ENCODE measurements at regions not wholly inside any gene's neighbourhood (a gene's known extent, or its start where the extent isn't known, plus 50 kb on each side); places are given as distances from the start of the nearest gene placed in this dataset.

GRCh38 chr9:85129514-85129913 is 460.0 kb downstream of the NTRK2 start:
- no peaks in the 10 kb centered on the region for H3K36me3 Mint-ChIP-seq (ENCODE audit: unreplicated experiment)
- H3K27me3 Mint-ChIP-seq (ENCODE audit: unreplicated experiment), result peaks cover 23% of the 10 kb centered on the region
- no peak overlapping the region for H3K27ac Mint-ChIP-seq (ENCODE audit: unreplicated experiment)
- H3K4me3 Mint-ChIP-seq (ENCODE audit: unreplicated experiment), result no peak overlapping the region
- DNase-seq (ENCODE audit: extremely low spot score, unreplicated experiment), result no peak
- peaks cover 3% of the 10 kb centered on the region for H3K9me3 Mint-ChIP-seq (ENCODE audit: unreplicated experiment)
- H3K4me1 Mint-ChIP-seq (ENCODE audit: unreplicated experiment), result no peaks in the 10 kb centered on the region
- TF ChIP-seq, protein P1, sequence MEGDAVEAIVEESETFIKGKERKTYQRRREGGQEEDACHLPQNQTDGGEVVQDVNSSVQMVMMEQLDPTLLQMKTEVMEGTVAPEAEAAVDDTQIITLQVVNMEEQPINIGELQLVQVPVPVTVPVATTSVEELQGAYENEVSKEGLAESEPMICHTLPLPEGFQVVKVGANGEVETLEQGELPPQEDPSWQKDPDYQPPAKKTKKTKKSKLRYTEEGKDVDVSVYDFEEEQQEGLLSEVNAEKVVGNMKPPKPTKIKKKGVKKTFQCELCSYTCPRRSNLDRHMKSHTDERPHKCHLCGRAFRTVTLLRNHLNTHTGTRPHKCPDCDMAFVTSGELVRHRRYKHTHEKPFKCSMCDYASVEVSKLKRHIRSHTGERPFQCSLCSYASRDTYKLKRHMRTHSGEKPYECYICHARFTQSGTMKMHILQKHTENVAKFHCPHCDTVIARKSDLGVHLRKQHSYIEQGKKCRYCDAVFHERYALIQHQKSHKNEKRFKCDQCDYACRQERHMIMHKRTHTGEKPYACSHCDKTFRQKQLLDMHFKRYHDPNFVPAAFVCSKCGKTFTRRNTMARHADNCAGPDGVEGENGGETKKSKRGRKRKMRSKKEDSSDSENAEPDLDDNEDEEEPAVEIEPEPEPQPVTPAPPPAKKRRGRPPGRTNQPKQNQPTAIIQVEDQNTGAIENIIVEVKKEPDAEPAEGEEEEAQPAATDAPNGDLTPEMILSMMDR (IDR thresholded peaks at IDR 0.05), result no peak

- H3K4me3 Mint-ChIP-seq (ENCODE audit: unreplicated experiment), result no peak overlapping the region
- no peaks in the 10 kb centered on the region for H3K4me1 Mint-ChIP-seq (ENCODE audit: unreplicated experiment)
- peaks cover 4% of the 10 kb centered on the region for H3K36me3 Mint-ChIP-seq (ENCODE audit: unreplicated experiment)
- peaks cover 5% of the 10 kb centered on the region for H3K9me3 Mint-ChIP-seq (ENCODE audit: unreplicated experiment)
- TF ChIP-seq, protein P1 (IDR thresholded peaks at IDR 0.05), result no peak
- peaks cover 16% of the 10 kb centered on the region for H3K27me3 Mint-ChIP-seq (ENCODE audit: unreplicated experiment)
- DNase-seq (ENCODE audit: extremely low spot score, unreplicated experiment), result no peak
- no peak overlapping the region for H3K27ac Mint-ChIP-seq (ENCODE audit: unreplicated experiment)
These were observed 449.6 kb downstream of the NTRK2 start for GRCh38 chr9:85118990-85119755.

DNA sequence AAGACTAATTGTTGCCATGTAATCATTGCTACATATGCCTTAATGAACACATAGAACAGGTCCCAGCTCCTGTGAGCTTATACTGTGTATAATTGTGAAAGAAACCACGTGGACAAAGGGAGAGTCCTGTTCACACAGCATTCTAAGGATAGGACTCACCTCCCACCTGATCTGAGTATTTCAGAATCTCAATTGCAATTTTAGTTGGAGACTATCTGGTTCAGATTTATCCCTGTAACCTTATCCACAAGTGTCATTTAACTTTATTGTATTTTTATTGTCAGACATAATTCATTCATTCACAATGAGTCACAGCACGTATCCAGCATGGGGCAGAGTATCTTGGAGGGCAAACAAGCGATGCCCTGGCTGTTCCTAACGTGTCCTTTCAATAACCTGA is 448.3 kb downstream of the NTRK2 start:
- TF ChIP-seq, protein P1 (IDR thresholded peaks at IDR 0.05), result no peak
- Mint-ChIP-seq H3K4me3 (ENCODE audit: unreplicated experiment) (no peak overlapping the region), H3K27ac (ENCODE audit: unreplicated experiment) (no peak overlapping the region), H3K4me1 (ENCODE audit: unreplicated experiment) (peaks cover under 1% of the 10 kb centered on the region), H3K36me3 (ENCODE audit: unreplicated experiment) (peaks cover under 1% of the 10 kb centered on the region), H3K9me3 (ENCODE audit: unreplicated experiment) (peaks cover under 1% of the 10 kb centered on the region), H3K27me3 (ENCODE audit: unreplicated experiment) (peaks cover 10% of the 10 kb centered on the region)
- DNase-seq (ENCODE audit: extremely low spot score, unreplicated experiment), result no peak

- Mint-ChIP-seq H3K36me3 (ENCODE audit: unreplicated experiment) (no peaks in the 10 kb centered on the region), H3K27me3 (ENCODE audit: unreplicated experiment) (peaks cover 7% of the 10 kb centered on the region), H3K27ac (ENCODE audit: unreplicated experiment) (no peak overlapping the region), H3K4me3 (ENCODE audit: unreplicated experiment) (no peak overlapping the region), H3K9me3 (ENCODE audit: unreplicated experiment) (no peaks in the 10 kb centered on the region), H3K4me1 (ENCODE audit: unreplicated experiment) (peaks cover 7% of the 10 kb centered on the region)
- no peak for DNase-seq (ENCODE audit: extremely low spot score, unreplicated experiment)
- TF ChIP-seq, protein P1 (IDR thresholded peaks at IDR 0.05), result no peak
These were observed 445.9 kb downstream of the NTRK2 start for GRCh38 chr9:85115473-85115872.

- H3K4me1 Mint-ChIP-seq (ENCODE audit: unreplicated experiment), result peaks cover 7% of the 10 kb centered on the region
- H3K36me3 Mint-ChIP-seq (ENCODE audit: unreplicated experiment), result no peaks in the 10 kb centered on the region
- TF ChIP-seq, protein P1 (IDR thresholded peaks at IDR 0.05), result no peak
- no peak overlapping the region for H3K4me3 Mint-ChIP-seq (ENCODE audit: unreplicated experiment)
- H3K9me3 Mint-ChIP-seq (ENCODE audit: unreplicated experiment), result no peaks in the 10 kb centered on the region
- no peak overlapping the region for H3K27ac Mint-ChIP-seq (ENCODE audit: unreplicated experiment)
- DNase-seq (ENCODE audit: extremely low spot score, unreplicated experiment), result no peak
- H3K27me3 Mint-ChIP-seq (ENCODE audit: unreplicated experiment), result peaks cover 13% of the 10 kb centered on the region
These were observed 445.3 kb downstream of the NTRK2 start for GRCh38 chr9:85114799-85115198.

Measured in osteocyte (in vitro differentiated cells).